Caco-2 (cell line): ENCODE measurements at regions not wholly inside any gene's neighbourhood (a gene's known extent, or its start where the extent isn't known, plus 50 kb on each side); places are given as distances from the start of the nearest gene placed in this dataset.

Experiments
- BruUV-seq: library from RNA; stranded (reverse); fragments of 400-500 nt; replicated peaks from 2 replicates; lab custom pipeline; 2021; lab: Mats Ljungman, UMichigan
- CTCF ChIA-PET: fragments of 300-600 bp; sonication (Branson Sonifier 250); formaldehyde crosslinking; loops from one replicate; lab custom pipeline; 2022; ENCODE audit warnings: antibody characterized with exemption; lab: Charles Lee
- POLR2A ChIA-PET: fragments of 300-600 bp; sonication (Branson Sonifier 250); formaldehyde crosslinking; loops from one replicate; lab custom pipeline; 2022; ENCODE audit warnings: antibody characterized with exemption; lab: Charles Lee
- DNase-seq, 2 experiments: peaks; one replicate each; pipeline versions ENCODE4 v3.0.0 to v3.0.0-alpha.2; 2020 to 2022
- H3K27me3 ChIP-seq: replicated peaks from 2 replicates; pipeline ENCODE4 v1.6.0; 2011; ENCODE audit warnings: low read length; ENCODE audit not compliant: control insufficient read depth, insufficient read depth
- H3K36me3 ChIP-seq: 2 replicates; pipeline ENCODE4 v1.5.1; 2011; ENCODE audit warnings: low read length; ENCODE audit not compliant: control insufficient read depth, insufficient read depth
- H3K4me1 ChIP-seq: fragments of 250-450 bp; sonication (Bioruptor Pico); 2 replicates; pipeline ENCODE4 v1.5.1; 2020; ENCODE audit warnings: mild to moderate bottlenecking
- H3K4me3 ChIP-seq: 2 replicates; pipeline ENCODE4 v1.5.1; 2011; ENCODE audit warnings: low read depth, mild to moderate bottlenecking, control low read depth, low read length
- H3K9me3 ChIP-seq: fragments of 250-450 bp; sonication (Bioruptor Pico); 2 replicates; pipeline ENCODE4 v1.5.1; 2020; ENCODE audit warnings: mild to moderate bottlenecking, moderate library complexity
- H3K27ac Mint-ChIP-seq: one replicate; pipeline ENCODE4 v1.8.0; 2022; ENCODE audit warnings: mixed read lengths; ENCODE audit not compliant: unreplicated experiment
- H3K27me3 Mint-ChIP-seq: one replicate; pipeline ENCODE4 v1.8.0; 2022; ENCODE audit warnings: mixed read lengths; ENCODE audit not compliant: insufficient read depth, unreplicated experiment
- H3K36me3 Mint-ChIP-seq: one replicate; pipeline ENCODE4 v1.8.0; 2022; ENCODE audit warnings: mild to moderate bottlenecking, mixed read lengths; ENCODE audit not compliant: insufficient read depth, unreplicated experiment
- H3K4me1 Mint-ChIP-seq: one replicate; pipeline ENCODE4 v1.8.0; 2022; ENCODE audit warnings: low read depth, mixed read lengths; ENCODE audit not compliant: unreplicated experiment
- H3K4me3 Mint-ChIP-seq: one replicate; pipeline ENCODE4 v1.8.0; 2022; ENCODE audit warnings: mild to moderate bottlenecking, moderate library complexity, mixed read lengths; ENCODE audit not compliant: unreplicated experiment
- H3K9me3 Mint-ChIP-seq: one replicate; pipeline ENCODE4 v1.8.0; 2022; ENCODE audit warnings: mixed read lengths; ENCODE audit not compliant: unreplicated experiment
- CTCF ChIP-seq, 2 experiments: fragments of 200-600 bp in 1 of 2; IDR thresholded peaks; 1 replicate in 1 of 2; 2 replicates in 1 of 2; pipeline versions ENCODE4 v1.5.1 to v1.8.0; 2011 to 2022; ENCODE audit warnings: antibody characterized with exemption in 1 of 2, control low read depth in 1 of 2, inconsistent platforms in 1 of 2, low read depth in 1 of 2, low read length in 1 of 2, mild to moderate bottlenecking in 1 of 2, moderate library complexity in 1 of 2; ENCODE audit not compliant: insufficient read depth in 1 of 2, severe bottlenecking in 1 of 2, unreplicated experiment in 1 of 2
- intact Hi-C: fragments of 100-400 bp; cut with micrococcal nuclease; formaldehyde crosslinking; loops from one replicate; pipeline ENCODE4 v1.10.0; 2022; ENCODE audit not compliant: unreplicated experiment

- H3K4me1 ChIP-seq = peaks cover 8% of the 10 kb centered on the region; the same call in 1 of the 2 replicates
- no peak overlapping the region for H3K4me3 ChIP-seq
- ChIA-PET CTCF (no interaction called here), POLR2A (no interaction called here)
- Mint-ChIP-seq H3K4me3 (no peak overlapping the region), H3K4me1 (peaks cover 6% of the 10 kb centered on the region), H3K36me3 (no peaks in the 10 kb centered on the region), H3K9me3 (peaks cover 21% of the 10 kb centered on the region), H3K27me3 (no peaks in the 10 kb centered on the region), H3K27ac (no peak overlapping the region)
- no peak for DNase-seq
- BruUV-seq = no TSS peak
- intact Hi-C loops = no loop called here
- no peaks in the 10 kb centered on the region; the same call in 1 of the 2 replicates for H3K9me3 ChIP-seq
- no peaks in the 10 kb centered on the region for H3K36me3 ChIP-seq
- no peaks in the 10 kb centered on the region for H3K27me3 ChIP-seq
- TF ChIP-seq CTCF (IDR thresholded peaks at IDR 0.05; ENCODE audit: insufficient read depth in 1 of 2, low read depth in 1 of 2, low read length in 1 of 2, severe bottlenecking in 1 of 2, unreplicated experiment in 1 of 2) = no peak
Observed at GRCh38 chr7:41060796-41061195, 642.1 kb downstream of the INHBA start.

GRCh38 chr7:41059796-41060195 is 643.1 kb downstream of the INHBA start:
- H3K4me1 Mint-ChIP-seq = peaks cover 6% of the 10 kb centered on the region
- CTCF ChIA-PET = no interaction called here
- Histone ChIP-seq H3K4me1 (peaks cover 8% of the 10 kb centered on the region; the same call in 1 of the 2 replicates), H3K4me3 (no peak overlapping the region), H3K27me3 (no peaks in the 10 kb centered on the region), H3K9me3 (no peaks in the 10 kb centered on the region; the same call in 1 of the 2 replicates), H3K36me3 (no peaks in the 10 kb centered on the region)
- BruUV-seq = no TSS peak
- DNase-seq = no peak
- POLR2A ChIA-PET = no interaction called here
- H3K27me3 Mint-ChIP-seq = no peaks in the 10 kb centered on the region
- intact Hi-C loops = no loop called here
- peak overlapping the region; percentile 32 for H3K27ac Mint-ChIP-seq
- no peak overlapping the region for H3K4me3 Mint-ChIP-seq
- no peak for TF ChIP-seq CTCF (IDR thresholded peaks at IDR 0.05; ENCODE audit: insufficient read depth in 1 of 2, low read depth in 1 of 2, low read length in 1 of 2, severe bottlenecking in 1 of 2, unreplicated experiment in 1 of 2)
- H3K9me3 Mint-ChIP-seq = peaks cover 21% of the 10 kb centered on the region
- no peaks in the 10 kb centered on the region for H3K36me3 Mint-ChIP-seq

GRCh38 chr7:41058986-41059741 is 643.7 kb downstream of the INHBA start:
- DNase-seq = peak; percentile 46 to 50
- Mint-ChIP-seq H3K36me3 (no peaks in the 10 kb centered on the region), H3K9me3 (peaks cover 21% of the 10 kb centered on the region), H3K27me3 (no peaks in the 10 kb centered on the region), H3K27ac (peak overlapping the region; percentile 32), H3K4me1 (peaks cover 6% of the 10 kb centered on the region), H3K4me3 (no peak overlapping the region)
- intact Hi-C loops = no loop called here
- Histone ChIP-seq H3K36me3 (no peaks in the 10 kb centered on the region), H3K27me3 (no peaks in the 10 kb centered on the region), H3K4me3 (no peak overlapping the region), H3K4me1 (peaks cover 8% of the 10 kb centered on the region; the same call in 1 of the 2 replicates), H3K9me3 (no peaks in the 10 kb centered on the region; the same call in 1 of the 2 replicates)
- no TSS peak for BruUV-seq
- TF ChIP-seq CTCF (IDR thresholded peaks at IDR 0.05; ENCODE audit: insufficient read depth in 1 of 2, low read depth in 1 of 2, low read length in 1 of 2, severe bottlenecking in 1 of 2, unreplicated experiment in 1 of 2) = no peak
- ChIA-PET POLR2A (no interaction called here), CTCF (no interaction called here)
